Caco-2 (cell line): ENCODE measurements at regions not wholly inside any gene's neighbourhood (a gene's known extent, or its start where the extent isn't known, plus 50 kb on each side); places are given as distances from the start of the nearest gene placed in this dataset.

Experiments used
- BruUV-seq: library from RNA; stranded (reverse); fragments of 400-500 nt; replicated peaks from 2 replicates; lab custom pipeline; 2021; lab: Mats Ljungman, UMichigan
- CTCF ChIA-PET: fragments of 300-600 bp; sonication (Branson Sonifier 250); formaldehyde crosslinking; loops from one replicate; lab custom pipeline; 2022; ENCODE audit warnings: antibody characterized with exemption; lab: Charles Lee
- POLR2A ChIA-PET: fragments of 300-600 bp; sonication (Branson Sonifier 250); formaldehyde crosslinking; loops from one replicate; lab custom pipeline; 2022; ENCODE audit warnings: antibody characterized with exemption; lab: Charles Lee
- DNase-seq, 2 experiments: peaks; one replicate each; pipeline versions ENCODE4 v3.0.0 to v3.0.0-alpha.2; 2020 to 2022
- H3K27me3 ChIP-seq: replicated peaks from 2 replicates; pipeline ENCODE4 v1.6.0; 2011; ENCODE audit warnings: low read length; ENCODE audit not compliant: control insufficient read depth, insufficient read depth
- H3K36me3 ChIP-seq: 2 replicates; pipeline ENCODE4 v1.5.1; 2011; ENCODE audit warnings: low read length; ENCODE audit not compliant: control insufficient read depth, insufficient read depth
- H3K4me1 ChIP-seq: fragments of 250-450 bp; sonication (Bioruptor Pico); 2 replicates; pipeline ENCODE4 v1.5.1; 2020; ENCODE audit warnings: mild to moderate bottlenecking
- H3K4me3 ChIP-seq: 2 replicates; pipeline ENCODE4 v1.5.1; 2011; ENCODE audit warnings: low read depth, mild to moderate bottlenecking, control low read depth, low read length
- H3K9me3 ChIP-seq: fragments of 250-450 bp; sonication (Bioruptor Pico); 2 replicates; pipeline ENCODE4 v1.5.1; 2020; ENCODE audit warnings: mild to moderate bottlenecking, moderate library complexity
- H3K27ac Mint-ChIP-seq: one replicate; pipeline ENCODE4 v1.8.0; 2022; ENCODE audit warnings: mixed read lengths; ENCODE audit not compliant: unreplicated experiment
- H3K27me3 Mint-ChIP-seq: one replicate; pipeline ENCODE4 v1.8.0; 2022; ENCODE audit warnings: mixed read lengths; ENCODE audit not compliant: insufficient read depth, unreplicated experiment
- H3K36me3 Mint-ChIP-seq: one replicate; pipeline ENCODE4 v1.8.0; 2022; ENCODE audit warnings: mild to moderate bottlenecking, mixed read lengths; ENCODE audit not compliant: insufficient read depth, unreplicated experiment
- H3K4me1 Mint-ChIP-seq: one replicate; pipeline ENCODE4 v1.8.0; 2022; ENCODE audit warnings: low read depth, mixed read lengths; ENCODE audit not compliant: unreplicated experiment
- H3K4me3 Mint-ChIP-seq: one replicate; pipeline ENCODE4 v1.8.0; 2022; ENCODE audit warnings: mild to moderate bottlenecking, moderate library complexity, mixed read lengths; ENCODE audit not compliant: unreplicated experiment
- H3K9me3 Mint-ChIP-seq: one replicate; pipeline ENCODE4 v1.8.0; 2022; ENCODE audit warnings: mixed read lengths; ENCODE audit not compliant: unreplicated experiment
- CTCF ChIP-seq, 2 experiments: fragments of 200-600 bp in 1 of 2; IDR thresholded peaks; 1 replicate in 1 of 2; 2 replicates in 1 of 2; pipeline versions ENCODE4 v1.5.1 to v1.8.0; 2011 to 2022; ENCODE audit warnings: antibody characterized with exemption in 1 of 2, control low read depth in 1 of 2, inconsistent platforms in 1 of 2, low read depth in 1 of 2, low read length in 1 of 2, mild to moderate bottlenecking in 1 of 2, moderate library complexity in 1 of 2; ENCODE audit not compliant: insufficient read depth in 1 of 2, severe bottlenecking in 1 of 2, unreplicated experiment in 1 of 2
- intact Hi-C: fragments of 100-400 bp; cut with micrococcal nuclease; formaldehyde crosslinking; loops from one replicate; pipeline ENCODE4 v1.10.0; 2022; ENCODE audit not compliant: unreplicated experiment

DNA sequence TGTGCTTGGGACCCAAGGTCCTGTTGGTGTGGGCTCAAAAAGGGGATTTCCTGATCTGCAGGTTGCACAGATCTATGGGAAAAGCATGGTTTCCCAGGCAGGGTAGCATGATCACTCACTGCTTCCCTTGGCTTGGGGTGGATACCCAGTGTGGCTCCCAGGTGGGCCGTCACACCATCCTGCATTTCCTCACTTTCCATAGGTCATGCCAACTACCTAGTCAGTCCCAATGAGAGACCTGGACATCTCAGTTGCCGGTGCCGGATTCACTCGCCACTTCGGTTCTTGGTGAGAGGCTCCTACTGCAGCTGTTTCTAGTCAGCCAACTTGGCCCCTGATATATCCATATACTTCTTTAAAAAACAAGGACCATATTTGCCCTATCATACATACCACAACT, 503.0 kb downstream of the PCDH17 start:
- no peaks in the 10 kb centered on the region for H3K9me3 ChIP-seq
- no peaks in the 10 kb centered on the region for H3K36me3 Mint-ChIP-seq
- no TSS peak for BruUV-seq
- no peaks in the 10 kb centered on the region for H3K27me3 Mint-ChIP-seq
- H3K4me1 ChIP-seq, result no peaks in the 10 kb centered on the region
- no peak overlapping the region for H3K27ac Mint-ChIP-seq
- no peak overlapping the region for H3K4me3 ChIP-seq
- no peaks in the 10 kb centered on the region for H3K27me3 ChIP-seq
- intact Hi-C loops, result no loop called here
- H3K9me3 Mint-ChIP-seq, result peaks cover 24% of the 10 kb centered on the region
- no peak overlapping the region for H3K4me3 Mint-ChIP-seq
- POLR2A ChIA-PET, result no interaction called here
- no peaks in the 10 kb centered on the region for H3K36me3 ChIP-seq
- TF ChIP-seq CTCF (IDR thresholded peaks at IDR 0.05; ENCODE audit: insufficient read depth in 1 of 2, low read depth in 1 of 2, low read length in 1 of 2, severe bottlenecking in 1 of 2, unreplicated experiment in 1 of 2), result no peak
- H3K4me1 Mint-ChIP-seq, result no peaks in the 10 kb centered on the region
- DNase-seq, result no peak
- CTCF ChIA-PET, result no interaction called here

DNA sequence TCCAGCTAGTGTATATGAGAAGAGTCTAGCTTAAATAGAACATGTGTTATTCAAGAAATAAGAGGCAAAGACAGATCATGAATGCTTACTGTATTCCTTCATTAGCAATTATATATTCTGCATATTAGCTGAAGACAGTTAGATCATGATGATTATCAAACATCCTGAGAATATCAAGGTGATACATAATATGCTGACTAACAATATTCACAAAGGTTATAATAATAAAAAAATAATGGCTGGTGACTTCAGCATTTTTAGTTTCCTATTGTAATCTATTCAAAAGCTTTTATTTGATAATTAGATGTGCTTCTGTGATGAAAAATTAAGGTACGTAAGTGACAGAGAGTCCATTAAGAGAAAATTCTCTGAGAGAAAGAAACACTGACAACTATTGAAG, 511.4 kb downstream of the PCDH17 start:
- H3K9me3 ChIP-seq, result 0 out of 2 replicates have a peak, but pooled peaks cover 4% of the 10 kb centered on the region
- no peak for DNase-seq
- Mint-ChIP-seq H3K4me3 (no peak overlapping the region), H3K27ac (no peak overlapping the region), H3K4me1 (no peaks in the 10 kb centered on the region), H3K36me3 (no peaks in the 10 kb centered on the region), H3K27me3 (no peaks in the 10 kb centered on the region), H3K9me3 (peaks cover 20% of the 10 kb centered on the region)
- H3K4me3 ChIP-seq, result no peak overlapping the region
- no peak for TF ChIP-seq CTCF (IDR thresholded peaks at IDR 0.05; ENCODE audit: insufficient read depth in 1 of 2, low read depth in 1 of 2, low read length in 1 of 2, severe bottlenecking in 1 of 2, unreplicated experiment in 1 of 2)
- no peaks in the 10 kb centered on the region for H3K27me3 ChIP-seq
- H3K4me1 ChIP-seq, result no peaks in the 10 kb centered on the region
- H3K36me3 ChIP-seq, result no peaks in the 10 kb centered on the region
- CTCF ChIA-PET, result no interaction called here
- POLR2A ChIA-PET, result no interaction called here
- intact Hi-C loops, result no loop called here
- BruUV-seq, result no TSS peak

GRCh38 chr13:58144616-58145015, 513.1 kb downstream of the PCDH17 start:
- CTCF ChIA-PET, result no interaction called here
- Histone ChIP-seq H3K27me3 (no peaks in the 10 kb centered on the region), H3K36me3 (no peaks in the 10 kb centered on the region), H3K9me3 (0 out of 2 replicates have a peak, but pooled peaks cover 4% of the 10 kb centered on the region), H3K4me3 (no peak overlapping the region), H3K4me1 (no peaks in the 10 kb centered on the region)
- no peak overlapping the region for H3K4me3 Mint-ChIP-seq
- no peaks in the 10 kb centered on the region for H3K27me3 Mint-ChIP-seq
- peaks cover 20% of the 10 kb centered on the region for H3K9me3 Mint-ChIP-seq
- intact Hi-C loops, result no loop called here
- POLR2A ChIA-PET, result no interaction called here
- TF ChIP-seq CTCF (IDR thresholded peaks at IDR 0.05; ENCODE audit: insufficient read depth in 1 of 2, low read depth in 1 of 2, low read length in 1 of 2, severe bottlenecking in 1 of 2, unreplicated experiment in 1 of 2), result no peak
- DNase-seq, result no peak
- no TSS peak for BruUV-seq
- no peak overlapping the region for H3K27ac Mint-ChIP-seq
- no peaks in the 10 kb centered on the region for H3K4me1 Mint-ChIP-seq
- no peaks in the 10 kb centered on the region for H3K36me3 Mint-ChIP-seq
